CD4-positive, alpha-beta T cell treated with Interleukin-17A for 1 hour (primary cell): ENCODE measurements at regions not wholly inside any gene's neighbourhood (a gene's known extent, or its start where the extent isn't known, plus 50 kb on each side); places are given as distances from the start of the nearest gene placed in this dataset.
"Not testable (repeated sequence)": the region's sequence is repeated elsewhere in the genome, so short reads cannot be mapped to it uniquely, and the experiment has no call there.

ENCODE experiments used
- DNase-seq: peaks from one replicate; pipeline ENCODE4 v3.0.0-alpha.2; 2020

DNA sequence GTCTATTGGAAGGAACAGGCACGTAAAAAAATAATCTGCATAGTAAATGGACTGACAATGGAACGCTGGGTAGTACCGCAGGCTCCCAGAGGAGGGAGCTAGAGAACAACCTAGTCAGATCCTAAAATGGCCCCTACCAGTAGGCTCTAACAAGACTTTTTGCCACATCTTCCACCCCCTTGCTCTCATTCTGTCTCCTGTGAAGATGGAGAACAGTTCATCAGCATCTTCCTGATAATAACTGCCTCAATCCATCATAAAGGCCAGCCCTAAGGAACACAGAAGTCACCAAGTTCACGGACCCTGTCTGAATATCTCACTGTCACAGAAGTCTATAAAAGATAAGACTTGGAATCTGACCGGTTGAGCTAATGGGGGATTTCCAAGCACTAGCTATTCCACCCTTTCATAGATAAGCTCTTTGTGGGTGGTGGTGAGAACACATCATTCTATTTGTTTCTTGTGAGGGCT lies 133.4 kb downstream of the SLC1A3 start:
- peak; percentile 70 for DNase-seq

DNA sequence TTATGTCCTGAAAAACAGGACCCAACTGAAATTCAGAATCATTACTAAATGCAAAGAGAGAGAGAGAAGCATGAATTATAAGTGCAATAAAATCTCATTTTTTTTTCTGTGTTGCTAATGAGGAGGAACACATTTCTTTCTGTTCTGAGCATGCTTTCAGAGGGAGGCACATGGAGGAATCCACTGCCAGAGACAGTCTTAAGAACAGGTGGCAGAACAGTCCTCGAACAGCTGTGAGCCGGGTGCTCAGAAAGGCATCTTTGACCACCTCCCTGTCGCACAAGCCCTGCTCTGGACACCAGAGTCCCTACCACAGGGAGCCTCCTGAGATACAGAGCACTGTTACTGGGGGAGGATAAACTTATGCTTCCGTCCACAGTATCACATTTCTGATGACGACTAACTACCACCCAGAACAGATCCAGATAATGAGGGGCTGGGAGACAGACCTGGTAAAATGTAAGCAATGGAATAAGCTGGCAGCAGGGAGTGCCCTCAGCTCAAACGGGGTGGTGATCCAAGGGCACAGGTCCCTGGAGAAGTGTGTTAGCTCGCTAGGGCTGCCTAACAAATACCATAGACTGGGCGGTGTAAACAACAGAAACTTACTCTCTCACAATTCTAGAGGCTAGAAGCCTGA lies 134.0 kb downstream of the SLC1A3 start:
- no peak for DNase-seq

DNA sequence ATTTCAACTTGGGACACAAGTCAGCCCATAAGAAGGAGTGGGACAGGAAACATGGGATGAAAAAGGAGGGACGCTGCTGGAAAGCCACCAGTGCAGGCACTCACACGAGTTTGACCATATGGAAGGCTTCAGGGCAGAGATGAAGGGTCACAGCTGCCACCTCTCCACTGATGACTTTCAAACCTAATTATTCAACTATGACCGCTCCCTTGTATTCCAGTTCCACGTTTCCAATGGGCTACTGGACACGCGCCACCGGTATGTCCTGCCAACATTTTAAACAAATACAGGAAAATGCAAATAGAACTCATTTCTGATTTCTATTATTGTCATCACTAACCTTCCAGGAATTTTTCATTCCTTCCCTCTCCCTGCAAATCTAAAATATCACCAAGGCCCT lies 134.7 kb downstream of the SLC1A3 start:
- no peak for DNase-seq

DNA sequence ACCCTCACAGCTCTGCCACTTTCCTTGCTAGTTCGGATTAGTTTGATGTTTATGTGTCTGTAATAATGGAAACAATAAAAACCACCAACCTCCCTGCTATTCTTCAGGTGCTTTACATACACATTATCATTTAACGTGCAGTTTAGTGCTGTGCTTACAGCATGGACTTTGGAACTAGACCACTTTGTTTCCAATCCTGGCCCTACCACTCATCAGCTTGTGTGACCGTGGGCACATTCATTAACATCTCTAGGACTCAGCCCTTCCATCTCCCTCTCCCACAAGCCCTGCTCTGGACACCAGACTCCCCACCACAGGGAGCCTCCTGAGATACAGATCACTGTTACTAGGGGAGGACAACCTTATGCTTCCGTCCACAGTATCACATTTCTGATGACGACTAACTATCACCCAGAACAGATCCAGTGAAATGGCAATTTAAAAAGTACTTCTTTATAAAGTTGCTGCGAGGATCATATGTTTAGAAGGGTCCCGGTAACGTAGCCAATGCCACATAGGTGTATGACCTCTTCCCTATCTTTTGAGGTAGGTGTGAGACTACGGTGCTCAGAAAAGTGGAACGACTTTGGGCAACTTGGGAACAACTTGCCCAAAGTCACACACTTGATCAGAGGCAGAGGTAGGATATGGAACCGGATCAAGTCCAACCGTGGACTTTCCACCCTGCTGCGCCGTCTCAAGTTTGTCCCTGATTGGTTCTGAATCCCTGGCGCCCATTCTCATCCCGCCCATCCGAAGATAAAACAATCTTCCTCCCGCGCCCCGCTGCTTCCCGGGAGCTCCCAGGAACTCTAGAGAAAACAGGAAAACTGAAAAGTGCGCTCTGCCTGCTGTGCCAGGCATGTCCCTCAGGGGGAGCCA lies 132.4 kb upstream of the NIPBL start:
- DNase-seq: no peak

DNA sequence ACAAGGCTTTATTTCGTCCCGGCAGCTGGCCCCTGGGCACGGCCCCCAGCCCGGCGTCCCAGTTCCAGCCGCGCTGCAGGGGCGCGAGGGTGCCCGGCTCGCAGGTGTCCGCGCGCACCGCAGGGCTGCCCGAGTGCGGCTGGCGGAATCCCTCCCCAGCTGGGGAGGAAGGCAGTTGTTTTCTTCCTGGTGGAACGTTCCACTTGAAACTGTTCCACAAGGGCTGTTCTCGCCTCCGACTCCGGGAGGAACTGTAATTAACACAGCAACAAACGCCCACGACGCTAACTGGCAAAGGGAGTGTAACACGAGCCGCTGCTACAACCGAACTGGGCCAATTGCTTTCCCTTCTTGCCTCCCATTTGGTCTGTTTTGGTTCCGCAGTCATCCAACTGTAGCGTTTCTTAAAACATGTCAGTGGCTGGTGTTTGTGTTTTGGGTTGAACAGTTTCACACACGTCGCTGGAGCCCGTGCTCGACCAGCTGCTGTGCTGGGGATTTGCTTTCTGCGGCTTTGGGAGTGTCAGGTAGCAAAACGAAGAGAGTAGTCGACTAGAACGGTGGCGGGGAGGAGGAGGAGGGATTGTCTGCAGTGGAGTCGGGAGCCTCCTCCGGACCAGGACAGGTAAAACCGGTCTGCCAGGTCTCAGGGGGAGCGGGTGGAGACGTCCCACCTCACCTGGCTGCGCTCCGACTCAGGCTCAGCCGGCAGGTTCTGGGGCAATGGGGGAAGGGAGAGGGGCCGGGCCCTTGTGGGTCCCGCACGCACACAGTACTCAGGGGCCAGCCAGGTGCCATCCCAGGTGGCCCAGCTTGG lies 131.6 kb upstream of the NIPBL start:
- DNase-seq: peak; percentile 11

DNA sequence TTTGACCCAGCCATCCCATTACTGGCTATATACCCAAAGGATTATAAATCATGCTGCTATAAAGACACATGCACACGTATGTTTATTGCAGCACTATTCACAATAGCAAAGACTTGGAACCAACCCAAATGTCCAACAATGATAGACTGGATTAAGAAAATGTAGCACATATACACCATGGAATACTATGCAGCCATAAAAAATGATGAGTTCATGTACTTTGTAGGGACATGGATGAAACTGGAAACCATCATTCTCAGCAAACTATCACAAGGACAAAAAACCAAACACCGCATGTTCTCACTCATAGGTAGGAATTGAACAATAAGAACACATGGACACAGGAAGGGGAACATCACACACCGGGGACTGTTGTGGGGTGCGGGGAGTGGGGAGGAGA lies 128.8 kb upstream of the NIPBL start:
- DNase-seq: not testable (repeated sequence)

DNA sequence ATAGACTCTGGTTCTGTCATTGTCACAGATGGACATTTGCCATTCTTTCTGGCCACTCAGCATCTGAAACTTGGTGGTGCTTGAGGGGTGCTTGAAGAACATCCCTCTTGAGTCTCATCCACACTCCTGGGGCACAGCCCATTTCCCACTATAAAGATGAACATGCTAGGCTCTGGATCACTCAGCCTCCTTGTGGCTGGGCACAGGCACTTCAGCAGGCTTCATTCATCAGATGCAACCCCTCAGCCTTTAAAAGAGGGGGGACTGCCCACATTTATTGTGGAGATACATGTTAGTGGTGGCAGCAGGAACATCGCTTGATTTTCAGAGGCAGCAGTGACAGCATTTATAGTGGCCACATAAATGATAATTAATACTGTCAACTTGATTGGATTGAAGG lies 124.7 kb upstream of the NIPBL start:
- DNase-seq: no peak

DNA sequence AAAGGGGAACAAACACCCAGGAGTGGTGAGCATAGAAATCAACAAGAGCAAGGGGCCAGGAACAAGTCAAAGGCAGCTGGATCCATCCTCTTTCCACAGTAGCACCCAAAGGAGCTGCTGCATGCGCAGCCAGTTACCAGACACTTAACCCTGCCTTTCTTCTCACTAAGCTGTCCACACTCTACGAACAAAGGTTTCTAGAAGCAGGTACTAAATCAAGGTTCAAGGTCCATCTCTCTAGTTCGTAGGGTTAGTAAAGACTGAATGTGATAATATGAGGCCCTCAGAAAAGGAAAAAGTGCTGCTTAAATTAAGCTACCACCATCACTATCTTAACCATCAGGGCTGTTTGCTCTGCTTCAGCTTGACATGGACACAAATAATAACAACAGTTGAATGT lies 121.2 kb upstream of the NIPBL start:
- no peak for DNase-seq

DNA sequence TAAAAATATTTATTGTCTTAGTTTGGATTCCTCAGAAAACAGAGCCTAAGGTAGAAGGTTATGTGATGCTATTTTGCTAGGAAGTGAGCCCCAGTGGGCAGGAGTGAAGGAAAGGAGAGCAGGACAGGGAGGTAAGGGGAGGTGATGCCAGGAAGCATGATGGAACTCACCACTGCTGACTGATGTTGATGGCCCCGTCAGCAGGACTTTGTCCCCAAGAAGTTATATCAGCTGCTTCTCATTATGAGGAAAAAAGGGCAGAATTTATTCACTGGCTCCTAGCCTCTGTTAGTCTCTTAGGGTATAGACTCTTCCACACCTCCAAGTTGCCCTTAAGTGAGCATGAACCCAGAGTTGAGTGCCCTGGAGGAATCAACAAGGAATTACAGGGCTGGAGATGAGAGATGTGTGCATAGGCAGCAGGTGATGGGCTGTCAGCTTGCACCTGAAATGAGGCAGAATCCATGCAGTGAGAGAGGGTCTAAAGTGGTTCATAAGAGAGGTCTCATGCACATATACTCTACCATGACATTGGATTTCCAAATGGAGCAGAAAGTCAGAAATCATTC lies 120.6 kb upstream of the NIPBL start:
- no peak for DNase-seq

DNA sequence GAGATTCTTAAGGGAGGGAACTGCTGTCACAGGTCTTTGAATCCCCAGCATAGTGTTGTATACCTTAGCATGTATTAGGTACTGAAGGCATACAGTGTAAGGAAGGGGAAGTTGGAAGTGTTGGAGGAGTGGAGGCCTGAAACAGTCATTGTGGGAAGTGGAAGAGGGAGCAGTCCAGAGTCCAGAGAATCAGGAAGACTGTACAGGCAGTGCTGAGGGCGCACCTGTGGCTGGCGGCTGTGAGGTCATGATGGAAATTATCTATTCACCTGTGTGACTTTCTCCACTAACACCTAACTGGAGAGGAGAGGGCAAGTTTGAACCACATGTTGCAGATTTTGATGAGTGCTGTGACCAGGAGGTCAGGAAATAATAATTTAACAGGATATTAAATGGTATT lies 119.7 kb upstream of the NIPBL start:
- no peak for DNase-seq

DNA sequence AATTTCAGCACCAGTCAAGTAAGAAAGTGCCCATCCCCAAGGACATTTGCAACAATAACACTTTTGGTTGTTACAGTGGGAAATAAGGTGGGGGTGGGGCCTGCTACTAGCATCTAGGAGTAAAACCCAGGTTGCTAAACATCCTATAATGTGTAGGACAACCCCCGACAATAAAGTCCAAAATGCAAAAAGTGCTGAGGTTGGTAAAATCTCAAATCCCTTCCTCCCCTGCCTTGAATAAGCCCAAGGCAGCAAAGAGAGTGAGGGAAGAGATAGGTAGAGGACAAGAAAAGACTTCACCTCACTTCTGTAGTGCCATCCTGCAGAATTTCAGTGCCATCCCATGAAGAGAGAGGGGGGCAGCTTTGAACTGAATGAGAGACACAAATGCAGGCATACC lies 117.5 kb upstream of the NIPBL start:
- no peak for DNase-seq

DNA sequence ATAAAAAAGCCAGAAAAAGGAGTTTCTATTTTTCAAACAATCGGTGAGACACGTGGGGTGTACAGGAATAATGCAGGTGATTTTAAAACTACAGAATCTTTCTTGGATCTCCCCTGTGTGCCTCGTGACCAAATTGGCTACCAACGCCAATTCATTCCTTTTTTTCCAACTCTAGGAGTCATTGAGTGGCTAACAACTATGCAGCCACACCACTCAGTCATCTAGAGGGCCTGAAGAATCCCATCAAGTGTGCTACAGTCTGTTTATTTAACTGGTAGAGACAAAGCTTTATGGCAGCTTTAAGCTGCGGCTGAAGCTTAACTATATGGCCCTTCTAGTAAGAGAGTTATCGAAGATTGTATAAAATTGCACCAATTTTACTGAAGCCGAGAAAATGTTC lies 113.1 kb upstream of the NIPBL start:
- no peak for DNase-seq

DNA sequence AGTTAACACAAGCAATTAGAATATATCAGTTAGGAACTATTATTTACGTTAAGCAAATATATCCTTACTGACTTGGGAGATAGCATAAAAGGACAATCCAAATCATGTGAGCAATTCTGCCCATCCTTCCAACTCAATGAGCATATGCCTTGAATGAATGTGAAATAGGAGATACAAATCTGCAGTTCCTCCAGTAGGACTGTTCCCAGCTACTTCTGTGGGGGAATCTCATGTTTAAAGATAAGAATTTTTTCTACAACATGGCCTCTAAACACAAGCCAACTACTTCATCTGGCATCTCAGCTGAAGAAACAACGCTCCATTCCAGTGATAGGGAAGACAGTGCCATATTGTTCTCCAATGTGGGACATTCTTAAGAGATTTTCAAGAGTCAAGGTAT lies 110.7 kb upstream of the NIPBL start:
- DNase-seq: no peak

DNA sequence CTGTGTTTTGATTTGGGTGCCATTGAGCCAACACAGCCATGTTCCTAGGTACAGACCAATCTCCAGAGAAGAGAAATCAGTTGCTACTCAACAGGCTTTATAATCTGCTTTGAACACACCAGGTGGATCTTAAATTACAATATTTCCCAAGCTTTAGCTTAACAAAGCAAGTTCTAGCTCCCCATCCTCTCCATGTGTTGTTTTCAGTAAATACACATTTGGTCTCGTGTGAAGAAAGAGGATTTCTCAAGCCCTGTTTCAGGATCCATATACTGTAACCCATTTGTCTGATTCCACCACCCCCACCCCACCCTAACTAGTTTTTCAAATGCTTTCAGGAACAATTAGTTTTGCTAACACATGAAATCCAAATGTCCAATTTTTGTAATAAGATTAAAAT lies 109.6 kb upstream of the NIPBL start:
- DNase-seq: no peak

DNA sequence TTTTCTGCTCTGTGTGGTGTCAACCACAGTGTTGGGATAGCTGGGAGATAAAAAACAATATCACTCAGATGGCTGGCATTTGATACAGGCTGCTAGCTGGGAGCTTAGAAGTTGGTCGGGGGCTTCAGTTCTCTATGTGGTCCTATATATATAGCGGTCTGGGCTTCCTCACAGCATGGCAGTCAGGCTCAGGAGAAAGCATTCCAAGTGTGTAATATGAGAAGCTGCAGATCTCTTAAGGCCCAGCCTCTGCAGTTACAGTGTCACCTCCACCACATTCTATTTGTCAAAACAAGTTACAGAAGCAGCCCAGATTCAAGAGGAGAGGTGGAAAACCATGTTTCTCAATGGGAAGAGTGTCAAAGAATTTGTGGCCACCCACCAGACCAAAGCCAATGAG lies 108.1 kb upstream of the NIPBL start:
- no peak for DNase-seq

DNA sequence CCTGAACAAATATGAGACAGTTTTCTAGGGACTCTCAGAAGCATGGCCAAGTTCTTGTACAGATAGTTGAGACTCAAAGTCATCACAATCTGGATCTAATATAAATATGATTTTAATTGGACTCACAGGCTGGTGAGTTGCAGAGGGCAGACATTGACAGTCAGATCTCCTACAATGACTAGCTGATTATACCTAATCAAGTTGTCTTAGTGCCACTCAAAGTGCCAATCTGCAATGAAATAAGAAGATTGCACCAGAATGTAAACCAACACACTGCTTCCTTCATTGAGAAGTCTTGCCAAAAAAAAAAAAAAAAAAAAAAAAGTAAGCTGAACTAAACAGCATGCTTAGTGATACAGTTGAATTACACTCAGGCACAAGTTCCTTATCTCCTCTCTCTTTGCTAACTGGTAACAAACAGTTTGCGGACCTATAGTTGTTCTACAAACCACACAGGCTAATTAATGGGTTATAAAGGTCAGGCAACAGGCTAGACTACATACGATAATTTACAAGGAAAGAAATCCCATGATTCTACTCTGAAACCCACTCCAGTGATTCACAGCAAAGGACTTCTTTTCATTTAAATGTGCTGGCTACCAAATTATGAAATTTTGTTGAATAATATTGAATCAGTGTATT lies 107.3 kb upstream of the NIPBL start:
- no peak for DNase-seq

DNA sequence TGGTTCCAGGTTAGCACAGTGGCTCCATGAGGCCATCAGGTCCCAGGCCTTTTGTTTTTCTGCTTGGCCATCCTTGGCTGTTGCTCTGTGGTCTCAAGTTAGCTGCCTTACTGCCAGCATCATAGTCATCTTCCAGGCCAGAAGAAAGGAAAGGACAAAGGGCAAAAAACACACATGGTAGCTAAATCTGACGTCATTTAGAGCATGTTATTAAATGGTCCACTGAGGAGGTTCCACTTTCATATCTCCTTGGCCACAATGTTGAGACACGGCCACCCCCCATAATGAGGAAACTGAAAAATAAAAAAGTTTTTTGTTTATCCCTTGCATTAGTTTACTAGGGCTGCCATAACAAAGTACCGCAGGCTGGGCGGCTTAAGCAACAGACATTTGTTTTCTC lies 106.4 kb upstream of the NIPBL start:
- DNase-seq: no peak

DNA sequence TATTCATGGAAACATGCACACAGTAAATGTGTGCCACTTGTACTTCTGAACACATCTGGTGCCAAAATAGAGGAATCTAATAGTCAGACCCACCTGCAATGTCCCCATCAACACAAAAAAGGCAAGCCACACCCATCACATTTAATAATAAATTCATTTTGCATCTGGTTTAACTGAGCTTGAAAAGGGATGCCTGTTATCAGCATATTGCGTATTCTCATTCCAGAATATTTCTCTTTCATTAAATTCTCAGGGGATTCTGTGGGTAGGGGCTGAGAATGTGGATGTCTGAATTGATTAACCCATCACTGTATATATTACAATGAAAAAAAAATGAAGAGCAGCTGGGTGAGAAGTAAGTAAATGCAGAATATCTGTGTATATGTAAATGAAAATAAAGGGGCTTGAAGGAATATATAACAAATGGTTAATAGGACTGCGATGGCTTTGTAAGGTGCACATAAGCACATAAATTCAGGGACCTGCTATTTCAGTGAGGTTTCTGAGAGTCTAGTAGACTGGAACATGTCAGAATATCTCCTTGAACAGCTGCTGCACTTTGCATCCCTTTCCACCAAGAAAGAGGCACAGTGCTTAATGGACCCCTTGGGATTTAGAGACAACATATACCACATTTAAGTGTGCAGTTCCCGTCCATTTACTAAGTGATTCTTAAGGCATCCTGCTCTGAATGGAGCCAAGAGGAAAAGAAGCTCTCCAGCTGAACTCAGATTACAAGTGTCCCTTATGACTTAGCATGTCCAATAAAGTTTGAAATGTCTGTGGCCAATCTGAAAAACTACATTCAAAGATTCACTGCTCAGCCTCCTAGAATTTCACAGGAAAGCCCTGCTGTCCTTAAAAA lies 104.1 kb upstream of the NIPBL start:
- DNase-seq: no peak

DNA sequence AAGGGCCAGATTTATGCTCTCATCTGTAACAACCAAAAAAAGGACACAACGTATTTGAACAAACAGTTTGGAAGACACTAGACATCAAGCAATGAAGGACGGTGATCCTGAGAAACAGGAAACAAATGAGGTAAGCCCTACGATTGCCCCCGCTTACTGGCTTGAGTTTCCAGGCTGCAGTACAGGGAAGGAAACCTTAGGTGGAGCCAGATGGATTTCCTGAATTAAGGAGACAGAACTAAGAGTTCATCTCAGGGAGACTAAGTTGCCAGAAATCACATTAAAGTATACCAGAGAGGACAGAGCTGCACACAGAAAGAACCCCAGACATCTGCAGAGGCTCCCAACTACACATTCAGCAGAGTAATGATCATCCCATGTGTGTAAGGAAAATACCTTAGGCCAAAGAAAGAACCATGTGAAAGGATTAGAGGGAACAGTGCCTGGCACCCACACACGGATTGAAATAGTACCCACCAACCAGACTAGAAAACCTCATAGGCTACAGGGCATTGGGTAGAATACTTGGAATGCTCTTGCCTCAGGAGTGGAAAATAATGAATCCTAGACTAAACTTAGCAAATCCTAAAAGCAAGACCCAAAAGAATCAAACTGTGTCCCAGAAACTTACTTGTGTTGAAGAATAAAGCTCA lies 99.3 kb upstream of the NIPBL start:
- DNase-seq: no peak

DNA sequence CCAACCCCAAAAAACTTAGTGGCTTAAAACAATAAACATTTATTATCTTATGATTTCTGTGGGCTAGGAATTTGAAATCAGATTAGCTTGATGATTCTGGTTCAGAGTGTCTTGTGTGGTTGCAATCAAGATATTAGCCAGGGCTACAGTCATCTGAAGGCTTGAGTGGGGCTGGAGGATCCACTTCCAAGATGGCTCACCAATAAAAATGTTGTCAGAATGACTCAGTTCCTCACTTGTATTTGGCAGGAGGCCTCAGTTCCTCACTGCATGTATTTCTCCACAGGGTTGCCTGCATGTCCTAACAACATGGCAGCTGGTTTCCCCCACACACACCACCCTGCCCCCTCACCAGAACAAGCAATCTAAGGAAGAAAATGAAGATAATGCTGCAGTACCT lies 98.2 kb upstream of the NIPBL start:
- DNase-seq: no peak

DNA sequence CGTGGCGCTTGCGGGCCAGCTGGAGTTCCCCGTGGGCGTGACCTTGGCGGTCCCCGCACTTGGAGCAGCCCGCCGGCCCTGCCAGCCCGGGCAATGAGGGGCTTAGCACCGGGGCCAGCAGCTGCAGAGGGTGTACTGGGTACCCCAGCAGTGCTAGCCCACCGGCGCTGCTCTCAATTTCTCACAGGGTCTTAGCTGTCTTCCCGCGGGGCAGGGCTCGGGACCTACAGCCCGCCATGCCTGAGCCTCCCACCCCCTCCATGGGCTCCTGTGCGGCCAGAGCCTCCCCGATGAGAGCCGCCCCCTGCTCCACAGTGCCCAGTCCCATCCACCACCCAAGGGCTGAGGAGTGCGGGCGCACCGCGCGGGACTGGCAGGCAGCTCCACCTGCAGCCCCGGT lies 94.0 kb upstream of the NIPBL start:
- DNase-seq: not testable (repeated sequence)
